CD14-positive monocyte (primary cell): ENCODE measurements at regions not wholly inside any gene's neighbourhood (a gene's known extent, or its start where the extent isn't known, plus 50 kb on each side); places are given as distances from the start of the nearest gene placed in this dataset.

Experiments
- DNase-seq, 3 donors: peaks; one replicate each; pipeline ENCODE4 v3.0.0-alpha.2; 2011 to 2022
- H2AFZ ChIP-seq: 2 replicates; pipeline ENCODE4 v1.6.0; 2012; ENCODE audit warnings: mild to moderate bottlenecking, low read depth, low read length, inconsistent platforms; ENCODE audit not compliant: insufficient read depth, poor library complexity, severe bottlenecking
- H3K27ac ChIP-seq, 2 donors: 1 replicate in 1 of 2; 2 replicates in 1 of 2; pipeline ENCODE4 v1.5.1; 2012 to 2013; ENCODE audit warnings: low read length in 2 of 2, control low read depth in 1 of 2, inconsistent platforms in 1 of 2, low read depth in 1 of 2, mild to moderate bottlenecking in 1 of 2
- H3K27me3 ChIP-seq, 2 donors: one replicate each; pipeline versions ENCODE4 v1.6.0 to v1.6.1; 2011 to 2013; ENCODE audit warnings: low read length in 2 of 2; ENCODE audit not compliant: control insufficient read depth in 2 of 2, insufficient read depth in 2 of 2
- H3K36me3 ChIP-seq, 2 donors: replicated peaks in 1 of 2; 1 replicate in 1 of 2; 2 replicates in 1 of 2; pipeline versions ENCODE4 v1.5.1 to v1.6.1; 2012 to 2013; ENCODE audit warnings: low read length in 2 of 2, control low read depth in 1 of 2, inconsistent platforms in 1 of 2, mild to moderate bottlenecking in 1 of 2; ENCODE audit not compliant: insufficient read depth in 2 of 2, control insufficient read depth in 1 of 2
- H3K4me1 ChIP-seq, 2 donors: 1 replicate in 1 of 2; 2 replicates in 1 of 2; pipeline versions ENCODE4 v1.5.1 to v1.6.1; 2012 to 2013; ENCODE audit warnings: low read length in 2 of 2, control low read depth in 1 of 2, inconsistent platforms in 1 of 2, mild to moderate bottlenecking in 1 of 2, moderate library complexity in 1 of 2; ENCODE audit not compliant: insufficient read depth in 2 of 2, control insufficient read depth in 1 of 2
- H3K4me2 ChIP-seq: replicated peaks from 2 replicates; pipeline ENCODE3; 2012; ENCODE audit warnings: low read length, moderate library complexity, mild to moderate bottlenecking; ENCODE audit not compliant: poor library complexity, severe bottlenecking; ENCODE audit errors: extremely low read depth
- H3K4me3 ChIP-seq, 3 experiments: fragments of 200-600 bp in 1 of 3; sonication (generic) in 1 of 3; replicated peaks in 1 of 3; 1 replicate in 2 of 3; 2 replicates in 1 of 3; pipeline ENCODE4 v1.5.1; 2011 to 2013; ENCODE audit warnings: low read length in 3 of 3, mild to moderate bottlenecking in 3 of 3, control low read depth in 2 of 3, low read depth in 2 of 3, inconsistent platforms in 1 of 3, moderate library complexity in 1 of 3
- H3K79me2 ChIP-seq: 2 replicates; pipeline ENCODE4 v1.6.0; 2012; ENCODE audit warnings: mild to moderate bottlenecking, control low read depth, inconsistent platforms, low read length, moderate library complexity; ENCODE audit not compliant: insufficient read depth
- H3K9ac ChIP-seq: 2 replicates; pipeline ENCODE4 v1.6.0; 2017; ENCODE audit warnings: low read length, mild to moderate bottlenecking; ENCODE audit not compliant: insufficient read depth, poor library complexity, severe bottlenecking
- H3K9me3 ChIP-seq, 2 donors: replicated peaks in 1 of 2; 1 replicate in 1 of 2; 2 replicates in 1 of 2; pipeline versions ENCODE4 v1.5.1 to v1.6.1; 2012 to 2013; ENCODE audit warnings: low read length in 2 of 2, control low read depth in 1 of 2; ENCODE audit not compliant: control insufficient read depth in 1 of 2, insufficient read depth in 1 of 2
- H4K20me1 ChIP-seq: 2 replicates; pipeline ENCODE4 v1.6.0; 2012; ENCODE audit warnings: mild to moderate bottlenecking, low read length, control low read depth, moderate library complexity; ENCODE audit not compliant: insufficient read depth
- H3K27ac Mint-ChIP-seq, 7 donors: one replicate each; pipeline ENCODE4 v1.8.0; 2020; ENCODE audit warnings: mild to moderate bottlenecking in 7 of 7, mixed read lengths in 7 of 7, moderate library complexity in 6 of 7, inconsistent platforms in 2 of 7
- H3K27me3 Mint-ChIP-seq, 3 donors: one replicate each; pipeline ENCODE4 v1.8.0; 2021 to 2022; ENCODE audit warnings: low read depth in 3 of 3, mild to moderate bottlenecking in 3 of 3, mixed read lengths in 3 of 3, moderate library complexity in 3 of 3, inconsistent platforms in 1 of 3
- H3K36me3 Mint-ChIP-seq, 2 donors: one replicate each; pipeline ENCODE4 v1.8.0; 2020; ENCODE audit warnings: mixed read lengths in 2 of 2, inconsistent platforms in 1 of 2, mild to moderate bottlenecking in 1 of 2
- H3K4me1 Mint-ChIP-seq: one replicate; pipeline ENCODE4 v1.8.0; 2020; ENCODE audit warnings: mild to moderate bottlenecking, mixed read lengths
- H3K4me3 Mint-ChIP-seq, 2 donors: one replicate each; pipeline ENCODE4 v1.8.0; 2020; ENCODE audit warnings: mild to moderate bottlenecking in 2 of 2, mixed read lengths in 2 of 2, moderate library complexity in 1 of 2
- H3K9me3 Mint-ChIP-seq, 7 donors: one replicate each; pipeline ENCODE4 v1.8.0; 2020 to 2022; ENCODE audit warnings: mixed read lengths in 7 of 7, mild to moderate bottlenecking in 6 of 7, moderate library complexity in 6 of 7, inconsistent platforms in 2 of 7
- CTCF ChIP-seq: fragments of 200-600 bp; IDR thresholded peaks from one replicate; pipeline ENCODE4 v1.8.0; 2022; ENCODE audit warnings: antibody characterized with exemption, mild to moderate bottlenecking
- WGBS: methylation state at CpG from one replicate; pipeline ENCODE4 v1.1.5; 2013; ENCODE audit warnings: missing lambda C conversion rate; ENCODE audit not compliant: insufficient coverage; 5-methylcytosine and 5-hydroxymethylcytosine counted together
- intact Hi-C, 2 donors: fragments of 100-400 bp; cut with micrococcal nuclease; formaldehyde crosslinking; loops; one replicate each; pipeline versions ENCODE4 v1.15.0 to v1.15.1; 2023

- H3K4me2 ChIP-seq, result no peak overlapping the region
- H3K9me3 ChIP-seq, result no peaks in the 10 kb centered on the region
- Mint-ChIP-seq H3K4me3 (no peak overlapping the region), H3K4me1 (peaks cover 10% of the 10 kb centered on the region), H3K36me3 (peaks cover 0 to 3% of the 10 kb centered on the region in 2 donors), H3K27me3 (no peaks in the 10 kb centered on the region), H3K9me3 (peaks cover 0 to 3% (median 2%) of the 10 kb centered on the region in 7 donors), H3K27ac (no peak overlapping the region)
- H3K4me1 ChIP-seq, result peaks cover 6 to 18% of the 10 kb centered on the region in 2 donors
- H3K27me3 ChIP-seq, result no peaks in the 10 kb centered on the region
- H3K9ac ChIP-seq, result no peak overlapping the region
- H3K4me3 ChIP-seq, result no peak overlapping the region
- WGBS, result 92% methylated on average over 2 of the region's 3 CpGs
- no peaks in the 10 kb centered on the region for H3K36me3 ChIP-seq
- no peak overlapping the region for H2AFZ ChIP-seq
- TF ChIP-seq CTCF, result no peak
- no peaks in the 10 kb centered on the region for H3K79me2 ChIP-seq
- no peaks in the 10 kb centered on the region for H4K20me1 ChIP-seq
- DNase-seq, result no peak
- intact Hi-C loops, result no loop called here
- no peak overlapping the region for H3K27ac ChIP-seq
Observed at GRCh38 chr13:33550276-33550675, 264.7 kb upstream of the STARD13 start.

DNA sequence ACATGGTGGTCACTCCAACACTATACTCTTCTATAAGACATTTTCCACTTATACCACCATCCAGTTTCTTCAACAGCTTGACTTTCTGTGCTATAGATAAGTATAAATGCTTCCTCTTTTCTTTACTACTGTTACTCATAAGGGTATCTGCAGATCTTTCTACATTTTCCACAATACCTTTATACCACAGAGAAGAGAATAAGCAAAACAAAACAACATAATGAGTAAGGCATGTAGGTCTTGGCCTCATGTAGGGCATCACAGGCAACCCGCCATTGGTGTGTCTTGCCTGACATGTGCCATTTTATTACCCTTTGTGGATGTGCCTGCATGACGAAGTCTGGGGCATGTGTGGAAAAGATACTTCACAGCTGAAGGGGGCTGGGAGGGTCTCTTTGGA is 265.3 kb upstream of the STARD13 start:
- DNase-seq, result no peak
- TF ChIP-seq CTCF, result no peak
- Mint-ChIP-seq H3K9me3 (peaks cover 0 to 3% (median 2%) of the 10 kb centered on the region in 7 donors), H3K4me1 (peaks cover 9% of the 10 kb centered on the region), H3K27ac (no peak overlapping the region), H3K27me3 (no peaks in the 10 kb centered on the region), H3K4me3 (no peak overlapping the region), H3K36me3 (peaks cover 0 to 3% of the 10 kb centered on the region in 2 donors)
- no peak overlapping the region for H3K9ac ChIP-seq
- H3K79me2 ChIP-seq, result no peaks in the 10 kb centered on the region
- H2AFZ ChIP-seq, result no peak overlapping the region
- peaks cover 6 to 18% of the 10 kb centered on the region in 2 donors for H3K4me1 ChIP-seq
- no peaks in the 10 kb centered on the region for H4K20me1 ChIP-seq
- 95% methylated on average over 2 of the region's 2 CpGs for WGBS
- intact Hi-C loops, result no loop called here
- H3K27ac ChIP-seq, result no peak overlapping the region
- no peak overlapping the region for H3K4me2 ChIP-seq
- no peaks in the 10 kb centered on the region for H3K36me3 ChIP-seq
- no peak overlapping the region for H3K4me3 ChIP-seq
- no peaks in the 10 kb centered on the region for H3K27me3 ChIP-seq
- no peaks in the 10 kb centered on the region for H3K9me3 ChIP-seq
